GM13977 (cell line): ENCODE measurements at regions not wholly inside any gene's neighbourhood (a gene's known extent, or its start where the extent isn't known, plus 50 kb on each side); places are given as distances from the start of the nearest gene placed in this dataset.

Experiments
- DNase-seq: peaks from one replicate; pipeline ENCODE4 v3.0.0; 2012; ENCODE audit warnings: low spot score
- CTCF ChIP-seq: IDR thresholded peaks from 2 replicates; pipeline ENCODE4 v1.5.1; 2012; ENCODE audit warnings: mild to moderate bottlenecking, control low read depth; ENCODE audit not compliant: insufficient read depth; ENCODE audit errors: extremely low read depth, missing control alignments
- in situ Hi-C: fragments of 300-500 bp; cut with MboI; formaldehyde crosslinking; loops from one replicate; pipeline ENCODE4 v1.12.0; 2022; ENCODE audit warnings: low sequenced_read_pairs, low pct_unique_long_range_greater_than_20kb, mixed read lengths, inconsistent platforms; ENCODE audit not compliant: unreplicated experiment

- TF ChIP-seq CTCF, result no peak
- in situ Hi-C loops, result no loop called here
- no peak for DNase-seq
Observed at GRCh38 chr6:4620284-4621151, 155.7 kb upstream of the CDYL start.

GRCh38 chr6:4616311-4616710, 159.9 kb upstream of the CDYL start:
- in situ Hi-C loops, result no loop called here
- TF ChIP-seq CTCF, result no peak
- DNase-seq, result no peak

GRCh38 chr6:4615891-4616290, 160.3 kb upstream of the CDYL start:
- no peak for DNase-seq
- in situ Hi-C loops, result no loop called here
- TF ChIP-seq CTCF, result no peak

- DNase-seq, result no peak
- in situ Hi-C loops, result no loop called here
- no peak for TF ChIP-seq CTCF
Observed at GRCh38 chr6:4615231-4615630, 161.0 kb upstream of the CDYL start.

- DNase-seq, result no peak
- TF ChIP-seq CTCF, result no peak
- in situ Hi-C loops, result no loop called here
Observed at GRCh38 chr6:4614637-4615036, 161.6 kb upstream of the CDYL start.

GRCh38 chr6:4613795-4614194, 162.4 kb upstream of the CDYL start:
- in situ Hi-C loops, result no loop called here
- no peak for DNase-seq
- TF ChIP-seq CTCF, result no peak
